SK-N-SH (cell line): ENCODE measurements at regions not wholly inside any gene's neighbourhood (a gene's known extent, or its start where the extent isn't known, plus 50 kb on each side); places are given as distances from the start of the nearest gene placed in this dataset.

Experiments used
- CTCF ChIP-seq: fragments of 200-600 bp; sonication (generic); IDR thresholded peaks from 2 replicates; pipeline ENCODE4 v1.6.1; 2017; ENCODE audit warnings: antibody characterized with exemption, mild to moderate bottlenecking, moderate library complexity
- ELF1 ChIP-seq: IDR thresholded peaks from 2 replicates; pipeline ENCODE4 v1.4.0; 2012
- FOXJ3 ChIP-seq: sonication (generic); formaldehyde crosslinking; IDR thresholded peaks from 2 replicates; pipeline ENCODE4 v1.5.1; 2020; ENCODE audit warnings: mild to moderate bottlenecking, missing genetic modification reagents
- NFIC ChIP-seq: IDR thresholded peaks from 2 replicates; pipeline ENCODE4 v1.4.0; 2012; ENCODE audit warnings: borderline replicate concordance
- REST ChIP-seq: IDR thresholded peaks from 2 replicates; pipeline ENCODE4 v1.6.1; 2012; ENCODE audit warnings: mild to moderate bottlenecking, low read depth, low read length, moderate library complexity
- TAF1 ChIP-seq: IDR thresholded peaks from 2 replicates; pipeline ENCODE4 v1.6.1; 2012; ENCODE audit warnings: low read depth, mild to moderate bottlenecking, low read length, moderate library complexity, borderline replicate concordance
- YY1 ChIP-seq: IDR thresholded peaks from 2 replicates; pipeline ENCODE4 v1.4.0; 2012; ENCODE audit warnings: low read depth, mild to moderate bottlenecking

GRCh38 chr3:18765662-18766061 is 340.5 kb upstream of the SATB1 start:
- TF ChIP-seq TAF1 = no peak
- no peak for TF ChIP-seq CTCF
- no peak for TF ChIP-seq YY1
- no peak for TF ChIP-seq FOXJ3 (CRISPR knock-in tag)
- TF ChIP-seq NFIC = no peak
- no peak for TF ChIP-seq REST
- no peak for TF ChIP-seq ELF1
